Neural cell (in vitro differentiated cells): ENCODE measurements at regions not wholly inside any gene's neighbourhood (a gene's known extent, or its start where the extent isn't known, plus 50 kb on each side); places are given as distances from the start of the nearest gene placed in this dataset.

Source experiments
- H2AFZ ChIP-seq: fragments of 200-600, 300-800 bp; sonication (generic), shearing (Covaris generic); 2 replicates; pipeline ENCODE4 v1.6.0; 2014; ENCODE audit warnings: low read depth, mild to moderate bottlenecking, antibody characterized with exemption, low read length, moderate library complexity
- H3F3A ChIP-seq: fragments of 200-600 bp; shearing (Covaris generic); 2 replicates; pipeline ENCODE4 v1.6.1; 2016; ENCODE audit warnings: mild to moderate bottlenecking, moderate library complexity, mixed read lengths, antibody characterized with exemption, low read length; ENCODE audit not compliant: insufficient read depth, poor library complexity, severe bottlenecking
- H3K27ac ChIP-seq: fragments of 200-600, 300-800 bp; sonication (generic), shearing (Covaris generic); 2 replicates; pipeline ENCODE4 v1.5.1; 2014; ENCODE audit warnings: mild to moderate bottlenecking, low read length, moderate library complexity
- H3K27me3 ChIP-seq: fragments of 300-800, 200-600 bp; sonication (generic), shearing (Covaris generic); 2 replicates; pipeline ENCODE4 v1.6.0; 2014; ENCODE audit warnings: mild to moderate bottlenecking, low read depth, low read length, moderate library complexity; ENCODE audit not compliant: insufficient read depth
- H3K36me3 ChIP-seq: fragments of 300-800, 200-600 bp; sonication (generic), shearing (Covaris generic); 2 replicates; pipeline ENCODE4 v1.5.1; 2014; ENCODE audit warnings: mild to moderate bottlenecking, antibody characterized with exemption, low read length, moderate library complexity; ENCODE audit not compliant: insufficient read depth
- H3K4me2 ChIP-seq: fragments of 300-800, 200-600 bp; sonication (generic), shearing (Covaris generic); 2 replicates; pipeline ENCODE4 v1.6.0; 2014; ENCODE audit warnings: mild to moderate bottlenecking, low read length
- H3K4me3 ChIP-seq: fragments of 300-800, 200-600 bp; sonication (generic), shearing (Covaris generic); 2 replicates; pipeline ENCODE4 v1.5.1; 2014; ENCODE audit warnings: mild to moderate bottlenecking, low read length, moderate library complexity
- H3K79me2 ChIP-seq: fragments of 200-600 bp; shearing (Covaris generic); replicated peaks from 2 replicates; pipeline ENCODE4 v1.6.0; 2014; ENCODE audit warnings: mild to moderate bottlenecking, low read length, moderate library complexity; ENCODE audit not compliant: insufficient read depth
- H3K9ac ChIP-seq: fragments of 300-800, 200-600 bp; sonication (generic), shearing (Covaris generic); 2 replicates; pipeline ENCODE4 v1.6.1; 2016; ENCODE audit warnings: mild to moderate bottlenecking, low read length, mixed read lengths
- H3K9me2 ChIP-seq: fragments of 200-600 bp; shearing (Covaris generic); 2 replicates; pipeline ENCODE4 v1.6.1; 2016; ENCODE audit warnings: mild to moderate bottlenecking, low read length, mixed read lengths; ENCODE audit not compliant: insufficient read depth
- H3K9me3 ChIP-seq: fragments of 200-600, 300-800 bp; sonication (generic), shearing (Covaris generic); 2 replicates; pipeline ENCODE4 v1.6.1; 2016; ENCODE audit warnings: mild to moderate bottlenecking, mixed run types, low read length, moderate library complexity, mixed read lengths
- H4K20me1 ChIP-seq: fragments of 200-600 bp; shearing (Covaris generic); 2 replicates; pipeline ENCODE4 v1.6.1; 2016; ENCODE audit warnings: mild to moderate bottlenecking, mixed run types; ENCODE audit not compliant: insufficient read depth
- CTCF ChIP-seq: fragments of 450-650 bp; IDR thresholded peaks from 2 replicates; pipeline ENCODE4 v1.5.1; 2014; ENCODE audit warnings: antibody characterized with exemption, mild to moderate bottlenecking, moderate library complexity; ENCODE audit not compliant: poor library complexity, severe bottlenecking
- EP300 ChIP-seq: fragments of 450-650 bp; conservative IDR thresholded peaks from 2 replicates; pipeline ENCODE4 v1.6.1; 2014; ENCODE audit warnings: antibody characterized with exemption, mild to moderate bottlenecking, moderate library complexity; ENCODE audit not compliant: poor library complexity, severe bottlenecking
- EZH2 ChIP-seq: fragments of 200-600, 300-800 bp; shearing (Covaris generic), sonication (generic); IDR thresholded peaks from 2 replicates; pipeline ENCODE4 v1.6.1; 2014; ENCODE audit warnings: antibody characterized with exemption, low read length, borderline replicate concordance, mild to moderate bottlenecking; ENCODE audit not compliant: insufficient read depth, poor library complexity, severe bottlenecking
- MXI1 ChIP-seq: fragments of 450-650 bp; conservative IDR thresholded peaks from 2 replicates; pipeline ENCODE4 v1.6.1; 2014; ENCODE audit warnings: antibody characterized with exemption, mild to moderate bottlenecking; ENCODE audit not compliant: poor library complexity, severe bottlenecking
- POLR2AphosphoS5 ChIP-seq: IDR thresholded peaks from 2 replicates; pipeline ENCODE4 v1.6.1; 2012
- RAD21 ChIP-seq: fragments of 450-650 bp; conservative IDR thresholded peaks from 2 replicates; pipeline ENCODE4 v1.6.1; 2014; ENCODE audit warnings: antibody characterized with exemption, mild to moderate bottlenecking, moderate library complexity
- REST ChIP-seq: IDR thresholded peaks from 2 replicates; pipeline ENCODE4 v1.6.1; 2012; ENCODE audit warnings: borderline replicate concordance
- SMC3 ChIP-seq: fragments of 450-650 bp; conservative IDR thresholded peaks from 2 replicates; pipeline ENCODE4 v1.6.1; 2014; ENCODE audit warnings: antibody characterized with exemption, mild to moderate bottlenecking, moderate library complexity; ENCODE audit not compliant: poor library complexity
- TAF1 ChIP-seq: IDR thresholded peaks from 2 replicates; pipeline ENCODE4 v1.6.1; 2012; ENCODE audit warnings: low read depth

- Histone ChIP-seq H3K4me2 (no peak overlapping the region), H3K36me3 (no peaks in the 10 kb centered on the region), H3K9me2 (no peaks in the 10 kb centered on the region), H3K9ac (no peak overlapping the region), H3K79me2 (no peaks in the 10 kb centered on the region), H4K20me1 (no peaks in the 10 kb centered on the region), H3F3A (no peaks in the 10 kb centered on the region), H3K27ac (no peak overlapping the region), H3K9me3 (no peaks in the 10 kb centered on the region), H2AFZ (no peak overlapping the region), H3K4me3 (no peak overlapping the region), H3K27me3 (no peaks in the 10 kb centered on the region)
- TF ChIP-seq EZH2 (no peak), CTCF (no peak), REST (no peak), RAD21 (no peak), SMC3 (no peak), TAF1 (no peak), EP300 (no peak), MXI1 (no peak), POLR2AphosphoS5 (no peak)
Observed at GRCh38 chr18:30491815-30492551, 550.6 kb downstream of the DSC3 start.

- Histone ChIP-seq H3K4me3 (no peak overlapping the region), H3K36me3 (no peaks in the 10 kb centered on the region), H3F3A (no peaks in the 10 kb centered on the region), H3K9me2 (no peaks in the 10 kb centered on the region), H3K27me3 (no peaks in the 10 kb centered on the region), H4K20me1 (no peaks in the 10 kb centered on the region), H3K79me2 (no peaks in the 10 kb centered on the region), H3K9ac (no peak overlapping the region), H3K4me2 (no peak overlapping the region), H2AFZ (no peak overlapping the region), H3K9me3 (no peaks in the 10 kb centered on the region), H3K27ac (no peak overlapping the region)
- no peak for TF ChIP-seq EP300
- no peak for TF ChIP-seq REST
- TF ChIP-seq POLR2AphosphoS5: no peak
- TF ChIP-seq EZH2: no peak
- no peak for TF ChIP-seq TAF1
- TF ChIP-seq CTCF: no peak
- no peak for TF ChIP-seq RAD21
- no peak for TF ChIP-seq MXI1
- no peak for TF ChIP-seq SMC3
Observed at GRCh38 chr18:30489890-30490643, 552.5 kb downstream of the DSC3 start.
